ENCODE measurements at regions not wholly inside any gene's neighbourhood (a gene's known extent, or its start where the extent isn't known, plus 50 kb on each side); places are given as distances from the start of the nearest gene placed in this dataset.

- Histone ChIP-seq H4K20me1 (ENCODE audit: low read length) (no peaks in the 10 kb centered on the region), H3F3A (ENCODE audit: low read length, unreplicated experiment) (no peaks in the 10 kb centered on the region), H3K4me2 (ENCODE audit: low read length) (no peak overlapping the region), H3K36me3 (ENCODE audit: low read depth, low read length) (no peaks in the 10 kb centered on the region), H3K9me2 (replicated peaks; ENCODE audit: low read length) (no peaks in the 10 kb centered on the region), H3K9ac (ENCODE audit: low read length) (no peak overlapping the region), H3K27ac (ENCODE audit: low read length) (no peak overlapping the region), H3K4me3 (ENCODE audit: low read length) (no peak overlapping the region), H3K27me3 (ENCODE audit: low read length) (peaks cover 4% of the 10 kb centered on the region), H3K9me3 (ENCODE audit: low read length) (peaks cover 8% of the 10 kb centered on the region; the same call in 1 of the 2 replicates), H3K4me1 (ENCODE audit: insufficient read depth, low read length) (no peaks in the 10 kb centered on the region), H2AFZ (ENCODE audit: low read length) (no peak overlapping the region), H3K79me2 (ENCODE audit: low read length) (no peaks in the 10 kb centered on the region)
- TF ChIP-seq EZH2phosphoT487 (IDR thresholded peaks at IDR 0.05; ENCODE audit: borderline replicate concordance, low read length) (no peak), EZH2 (IDR thresholded peaks at IDR 0.05; ENCODE audit: low read length, unreplicated experiment) (no peak)
- TF ChIP-seq, protein P1, sequence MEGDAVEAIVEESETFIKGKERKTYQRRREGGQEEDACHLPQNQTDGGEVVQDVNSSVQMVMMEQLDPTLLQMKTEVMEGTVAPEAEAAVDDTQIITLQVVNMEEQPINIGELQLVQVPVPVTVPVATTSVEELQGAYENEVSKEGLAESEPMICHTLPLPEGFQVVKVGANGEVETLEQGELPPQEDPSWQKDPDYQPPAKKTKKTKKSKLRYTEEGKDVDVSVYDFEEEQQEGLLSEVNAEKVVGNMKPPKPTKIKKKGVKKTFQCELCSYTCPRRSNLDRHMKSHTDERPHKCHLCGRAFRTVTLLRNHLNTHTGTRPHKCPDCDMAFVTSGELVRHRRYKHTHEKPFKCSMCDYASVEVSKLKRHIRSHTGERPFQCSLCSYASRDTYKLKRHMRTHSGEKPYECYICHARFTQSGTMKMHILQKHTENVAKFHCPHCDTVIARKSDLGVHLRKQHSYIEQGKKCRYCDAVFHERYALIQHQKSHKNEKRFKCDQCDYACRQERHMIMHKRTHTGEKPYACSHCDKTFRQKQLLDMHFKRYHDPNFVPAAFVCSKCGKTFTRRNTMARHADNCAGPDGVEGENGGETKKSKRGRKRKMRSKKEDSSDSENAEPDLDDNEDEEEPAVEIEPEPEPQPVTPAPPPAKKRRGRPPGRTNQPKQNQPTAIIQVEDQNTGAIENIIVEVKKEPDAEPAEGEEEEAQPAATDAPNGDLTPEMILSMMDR (conservative IDR thresholded peaks at IDR 0.05; ENCODE audit: low read depth, low read length) = no peak
- ChIA-PET CTCF (no interaction called here), POLR2A (ENCODE audit: unreplicated experiment) (no interaction called here)
- no TSS peak for BruUV-seq (replicated peaks)
- DNase-seq = no peak
- no peak for ATAC-seq
- intact Hi-C loops (cut with micrococcal nuclease) = no loop called here
Observed at GRCh38 chr15:98057453-98057852, 97.0 kb downstream of the ARRDC4 start.

DNA sequence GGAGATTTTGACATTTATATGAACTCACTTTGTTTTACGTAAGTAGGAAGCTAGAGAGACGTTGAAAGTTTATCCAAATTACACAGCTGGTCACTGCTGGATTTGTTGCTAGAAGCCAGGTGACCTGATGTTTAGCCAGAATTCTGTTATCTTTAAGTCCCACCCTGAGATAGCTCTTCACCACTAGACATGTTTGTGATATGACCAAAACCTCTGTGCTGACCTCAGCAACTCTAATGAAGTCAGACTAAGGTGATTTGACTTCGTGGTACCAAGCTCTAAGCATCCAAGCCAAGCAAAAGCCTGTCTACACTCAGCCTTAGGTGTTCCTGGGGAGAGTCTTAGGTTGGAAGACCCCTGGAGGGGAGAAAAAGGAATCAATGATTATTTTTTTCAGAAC lies 102.4 kb downstream of the ARRDC4 start:
- peaks cover 41% of the 10 kb centered on the region for H3K27me3 ChIP-seq (ENCODE audit: low read length)
- no peaks in the 10 kb centered on the region for H3K36me3 ChIP-seq (ENCODE audit: low read depth, low read length)
- no peak overlapping the region for H3K9ac ChIP-seq (ENCODE audit: low read length)
- BruUV-seq (replicated peaks) = no TSS peak
- POLR2A ChIA-PET (ENCODE audit: unreplicated experiment) = no interaction called here
- no peak for DNase-seq
- no peaks in the 10 kb centered on the region for H3K9me2 ChIP-seq (replicated peaks; ENCODE audit: low read length)
- intact Hi-C loops (cut with micrococcal nuclease) = no loop called here
- no peak overlapping the region for H3K4me3 ChIP-seq (ENCODE audit: low read length)
- no peaks in the 10 kb centered on the region for H3F3A ChIP-seq (ENCODE audit: low read length, unreplicated experiment)
- H3K79me2 ChIP-seq (ENCODE audit: low read length) = no peaks in the 10 kb centered on the region
- CTCF ChIA-PET = no interaction called here
- no peak overlapping the region for H2AFZ ChIP-seq (ENCODE audit: low read length)
- H3K4me1 ChIP-seq (ENCODE audit: insufficient read depth, low read length) = no peaks in the 10 kb centered on the region
- TF ChIP-seq EZH2 (IDR thresholded peaks at IDR 0.05; ENCODE audit: low read length, unreplicated experiment) (no peak), EZH2phosphoT487 (IDR thresholded peaks at IDR 0.05; ENCODE audit: borderline replicate concordance, low read length) (no peak)
- TF ChIP-seq, protein P1 (conservative IDR thresholded peaks at IDR 0.05; ENCODE audit: low read depth, low read length) = no peak
- H4K20me1 ChIP-seq (ENCODE audit: low read length) = no peaks in the 10 kb centered on the region
- H3K9me3 ChIP-seq (ENCODE audit: low read length) = no peaks in the 10 kb centered on the region
- ATAC-seq = no peak
- H3K27ac ChIP-seq (ENCODE audit: low read length) = no peak overlapping the region
- no peak overlapping the region for H3K4me2 ChIP-seq (ENCODE audit: low read length)

DNA sequence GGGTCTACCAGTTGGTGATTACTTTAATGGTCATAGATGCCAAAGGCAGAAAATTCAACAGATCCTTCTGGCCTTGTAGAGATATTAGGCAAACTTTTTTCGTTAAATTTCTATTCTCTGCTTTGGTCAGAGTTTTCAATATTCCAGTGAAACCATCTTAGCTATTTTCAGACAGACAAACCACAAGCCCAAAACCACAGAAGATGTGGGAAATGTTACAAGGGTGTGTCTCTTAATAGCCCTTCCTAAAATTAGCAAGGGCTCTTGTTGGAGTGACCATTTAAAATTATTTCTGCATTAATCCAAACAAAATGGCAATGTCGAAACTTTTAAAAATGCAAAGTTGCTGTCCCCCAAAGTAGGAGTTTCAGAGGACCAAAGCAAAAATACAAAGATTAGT lies 102.8 kb downstream of the ARRDC4 start:
- POLR2A ChIA-PET (ENCODE audit: unreplicated experiment) = no interaction called here

More for the DNA sequence above, 102.8 kb downstream of the ARRDC4 start:
- DNase-seq = no peak
- Histone ChIP-seq H3K36me3 (ENCODE audit: low read depth, low read length) (no peaks in the 10 kb centered on the region), H3K9ac (ENCODE audit: low read length) (no peak overlapping the region), H3K4me3 (ENCODE audit: low read length) (no peak overlapping the region), H3K4me2 (ENCODE audit: low read length) (no peak overlapping the region), H2AFZ (ENCODE audit: low read length) (no peak overlapping the region), H4K20me1 (ENCODE audit: low read length) (no peaks in the 10 kb centered on the region), H3F3A (ENCODE audit: low read length, unreplicated experiment) (no peaks in the 10 kb centered on the region), H3K9me2 (replicated peaks; ENCODE audit: low read length) (no peaks in the 10 kb centered on the region), H3K9me3 (ENCODE audit: low read length) (no peaks in the 10 kb centered on the region), H3K4me1 (ENCODE audit: insufficient read depth, low read length) (no peaks in the 10 kb centered on the region), H3K27me3 (ENCODE audit: low read length) (peaks cover 41% of the 10 kb centered on the region), H3K79me2 (ENCODE audit: low read length) (no peaks in the 10 kb centered on the region), H3K27ac (ENCODE audit: low read length) (no peak overlapping the region)
- ATAC-seq = no peak
- BruUV-seq (replicated peaks) = no TSS peak
- no peak for TF ChIP-seq EZH2 (IDR thresholded peaks at IDR 0.05; ENCODE audit: low read length, unreplicated experiment)
- no peak for TF ChIP-seq EZH2phosphoT487 (IDR thresholded peaks at IDR 0.05; ENCODE audit: borderline replicate concordance, low read length)
- TF ChIP-seq, protein P1 (conservative IDR thresholded peaks at IDR 0.05; ENCODE audit: low read depth, low read length) = no peak
- CTCF ChIA-PET = no interaction called here
- intact Hi-C loops (cut with micrococcal nuclease) = no loop called here
